Vagina (tissue), 2 donors: ENCODE measurements at regions not wholly inside any gene's neighbourhood (a gene's known extent, or its start where the extent isn't known, plus 50 kb on each side); places are given as distances from the start of the nearest gene placed in this dataset.
A peak's percentile ranks its signal among the peaks of the same experiment; 100 is the strongest.
"Not testable (repeated sequence)": the region's sequence is repeated elsewhere in the genome, so short reads cannot be mapped to it uniquely, and the experiment has no call there.

Experiments used
- DNase-seq, 2 donors: peaks; one replicate each; pipeline ENCODE4 v3.0.0-alpha.2; 2017; ENCODE audit errors: extremely low spot score in 2 of 2
- H3K27ac ChIP-seq: fragments of 200-600 bp; sonication (generic); one replicate; pipeline ENCODE4 v1.5.1; 2019
- H3K27me3 ChIP-seq: fragments of 200-600 bp; sonication (generic); one replicate; pipeline ENCODE4 v1.5.1; 2019
- H3K36me3 ChIP-seq, 2 donors: fragments of 200-600 bp; sonication (generic); one replicate each; pipeline ENCODE4 v1.5.1; 2017 to 2019
- H3K4me1 ChIP-seq: fragments of 200-600 bp; sonication (generic); one replicate; pipeline ENCODE4 v1.5.1; 2019
- H3K4me3 ChIP-seq, 2 donors: fragments of 200-600 bp; sonication (generic); 1 replicate in 1 of 2; 2 replicates in 1 of 2; pipeline ENCODE4 v1.5.1; 2016 to 2019
- H3K9me3 ChIP-seq: fragments of 200-600 bp; sonication (generic); one replicate; pipeline ENCODE4 v1.5.1; 2019
- POLR2A ChIP-seq, 2 donors: fragments of 450-650 bp; IDR thresholded peaks; one replicate each; pipeline ENCODE4 v1.6.1; 2017; ENCODE audit warnings: antibody characterized with exemption in 2 of 2, mild to moderate bottlenecking in 2 of 2, moderate library complexity in 2 of 2
- POLR2AphosphoS5 ChIP-seq, 2 donors: sonication (generic); formaldehyde crosslinking; IDR thresholded peaks; one replicate each; pipeline ENCODE4 v1.9.0; 2017; ENCODE audit warnings: antibody characterized with exemption in 2 of 2, mild to moderate bottlenecking in 2 of 2, low read depth in 1 of 2; ENCODE audit not compliant: insufficient read depth in 1 of 2
- intact Hi-C: fragments of 100-400 bp; cut with DNase I; formaldehyde crosslinking; loops from one replicate; pipeline ENCODE4 v1.15.1; 2023
- TF ChIP-seq, protein P1 (sequence below), 3 experiments: fragments of 450-650 bp in 2 of 3; fragments of 200-600 bp in 1 of 3; sonication (generic) in 1 of 3; IDR thresholded peaks; one replicate each; pipeline ENCODE4 v1.5.1; 2017 to 2019; ENCODE audit warnings: antibody characterized with exemption in 3 of 3, mild to moderate bottlenecking in 2 of 3, moderate library complexity in 2 of 3

DNA sequence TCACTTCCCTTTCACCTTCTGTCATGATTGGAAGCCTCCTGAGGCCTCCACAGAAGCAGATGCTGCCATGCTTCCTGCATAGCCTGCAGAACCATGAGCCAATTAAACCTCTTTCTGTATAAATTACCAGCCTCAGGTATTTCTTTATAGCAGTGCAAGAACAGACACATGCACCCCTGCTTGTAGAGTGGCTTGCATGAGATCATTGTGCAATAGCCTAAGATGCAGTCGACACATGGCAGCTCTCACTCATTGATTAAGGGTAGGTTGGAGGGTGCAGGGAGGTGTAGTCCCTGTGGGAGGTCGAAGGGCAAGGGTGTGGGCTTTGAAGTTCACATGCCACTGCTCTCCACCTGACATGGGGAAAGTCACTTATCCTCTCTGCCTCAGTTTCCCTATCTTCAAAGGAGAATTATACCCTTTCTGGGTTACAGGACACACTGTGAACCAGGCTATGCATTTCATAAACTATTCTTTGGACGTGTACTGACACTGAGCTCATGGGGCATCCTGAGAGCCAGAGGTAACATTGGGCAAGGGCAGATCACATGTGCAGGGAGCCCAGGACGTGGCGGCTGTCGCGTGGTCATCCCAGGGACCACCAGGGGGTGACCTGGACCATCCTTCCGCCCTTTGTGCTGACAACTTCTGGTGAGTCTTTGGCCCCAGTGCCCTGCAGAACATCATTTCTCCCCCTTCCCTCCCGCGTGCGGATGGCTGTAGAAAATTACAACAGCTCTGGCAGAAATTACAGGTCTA lies 69.2 kb upstream of the SHANK2 start:
- intact Hi-C loops: no loop called here
- no peak for TF ChIP-seq POLR2A (IDR thresholded peaks at IDR 0.05)
- no peak for TF ChIP-seq POLR2AphosphoS5 (IDR thresholded peaks at IDR 0.05; ENCODE audit: insufficient read depth in 1 of 2, low read depth in 1 of 2)
- TF ChIP-seq, protein P1, sequence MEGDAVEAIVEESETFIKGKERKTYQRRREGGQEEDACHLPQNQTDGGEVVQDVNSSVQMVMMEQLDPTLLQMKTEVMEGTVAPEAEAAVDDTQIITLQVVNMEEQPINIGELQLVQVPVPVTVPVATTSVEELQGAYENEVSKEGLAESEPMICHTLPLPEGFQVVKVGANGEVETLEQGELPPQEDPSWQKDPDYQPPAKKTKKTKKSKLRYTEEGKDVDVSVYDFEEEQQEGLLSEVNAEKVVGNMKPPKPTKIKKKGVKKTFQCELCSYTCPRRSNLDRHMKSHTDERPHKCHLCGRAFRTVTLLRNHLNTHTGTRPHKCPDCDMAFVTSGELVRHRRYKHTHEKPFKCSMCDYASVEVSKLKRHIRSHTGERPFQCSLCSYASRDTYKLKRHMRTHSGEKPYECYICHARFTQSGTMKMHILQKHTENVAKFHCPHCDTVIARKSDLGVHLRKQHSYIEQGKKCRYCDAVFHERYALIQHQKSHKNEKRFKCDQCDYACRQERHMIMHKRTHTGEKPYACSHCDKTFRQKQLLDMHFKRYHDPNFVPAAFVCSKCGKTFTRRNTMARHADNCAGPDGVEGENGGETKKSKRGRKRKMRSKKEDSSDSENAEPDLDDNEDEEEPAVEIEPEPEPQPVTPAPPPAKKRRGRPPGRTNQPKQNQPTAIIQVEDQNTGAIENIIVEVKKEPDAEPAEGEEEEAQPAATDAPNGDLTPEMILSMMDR (IDR thresholded peaks at IDR 0.05): no peak
- Histone ChIP-seq H3K4me3 (no peak overlapping the region), H3K27ac (no peak overlapping the region), H3K27me3 (no peaks in the 10 kb centered on the region), H3K36me3 (no peaks in the 10 kb centered on the region), H3K4me1 (no peaks in the 10 kb centered on the region), H3K9me3 (no peaks in the 10 kb centered on the region)
- DNase-seq: no peak

DNA sequence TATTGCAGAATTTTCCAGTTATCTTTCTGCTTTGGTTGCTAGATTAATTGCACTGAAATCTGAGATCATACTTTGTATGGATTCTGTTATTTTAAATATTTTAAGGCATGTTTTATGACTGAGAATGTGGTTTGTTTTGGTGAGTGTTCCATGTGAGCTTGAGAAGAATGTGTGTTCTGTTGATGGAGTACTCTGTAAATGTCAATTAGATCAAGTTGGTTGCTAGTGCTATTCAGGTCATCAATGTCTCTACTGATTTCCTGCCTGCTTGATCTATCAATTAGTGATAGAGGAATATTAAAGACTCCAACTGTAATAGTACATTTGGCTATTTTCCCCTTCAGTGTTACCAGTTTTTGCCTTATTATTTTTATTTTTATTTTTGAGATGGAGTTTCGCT lies 64.3 kb upstream of the SHANK2 start:
- Histone ChIP-seq H3K36me3 (no peaks in the 10 kb centered on the region), H3K4me3 (no peak overlapping the region), H3K9me3 (no peaks in the 10 kb centered on the region), H3K4me1 (no peaks in the 10 kb centered on the region), H3K27me3 (no peaks in the 10 kb centered on the region), H3K27ac (no peak overlapping the region)
- intact Hi-C loops: no loop called here
- no peak for DNase-seq
- TF ChIP-seq, protein P1 (IDR thresholded peaks at IDR 0.05): no peak
- TF ChIP-seq POLR2A (IDR thresholded peaks at IDR 0.05): no peak

DNA sequence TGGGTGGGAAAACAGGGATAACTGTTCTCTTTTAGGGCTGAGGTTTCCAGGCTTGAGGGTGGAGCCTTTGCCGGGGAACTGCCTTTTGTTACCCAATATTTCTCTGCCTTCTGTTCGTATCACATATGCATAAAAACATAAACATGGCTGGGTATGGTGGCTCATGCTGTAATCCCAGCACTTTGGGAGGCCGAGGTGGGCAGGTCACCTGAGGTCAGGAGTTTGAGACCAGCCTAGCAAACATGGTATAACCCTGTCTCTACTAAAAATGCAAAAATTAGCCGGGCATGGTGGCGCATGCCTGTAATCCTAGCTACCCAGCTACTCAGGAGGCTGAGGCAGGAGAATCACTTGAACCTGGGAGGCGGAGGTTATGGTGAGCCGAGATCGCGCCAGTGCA lies 60.2 kb upstream of the SHANK2 start:
- intact Hi-C loops, H3K4me1 ChIP-seq: not testable (repeated sequence)

DNA sequence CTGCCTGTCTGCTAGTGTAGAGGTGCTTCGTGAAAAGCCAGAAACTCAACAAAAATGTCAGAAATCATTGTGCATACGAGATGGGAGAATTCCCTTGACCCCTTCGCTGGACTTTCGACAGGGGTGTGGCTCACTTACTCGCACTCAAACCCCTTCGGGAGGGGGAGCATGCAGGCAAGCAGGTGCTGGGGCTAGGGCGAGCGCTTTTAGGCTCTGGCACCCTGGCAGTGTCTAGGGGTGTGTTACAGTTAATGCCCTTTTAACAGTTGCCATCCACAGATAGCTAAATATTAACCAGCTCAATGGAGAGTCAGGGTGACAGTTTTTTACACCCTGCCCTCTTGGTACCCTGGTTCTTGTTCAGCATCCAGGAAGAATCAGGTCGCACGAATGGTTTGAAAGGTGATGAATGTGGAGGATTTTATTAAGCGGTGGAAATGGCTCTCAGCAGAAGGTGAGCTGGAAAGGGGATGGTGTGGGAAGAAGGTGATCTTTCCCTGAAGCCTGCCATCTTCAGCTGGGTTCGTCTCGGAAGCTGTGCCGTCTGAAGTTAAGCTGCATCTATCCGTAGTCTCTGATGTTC lies 59.6 kb upstream of the SHANK2 start:
- H3K9me3 ChIP-seq: no peaks in the 10 kb centered on the region
- TF ChIP-seq POLR2AphosphoS5 (IDR thresholded peaks at IDR 0.05; ENCODE audit: insufficient read depth in 1 of 2, low read depth in 1 of 2): no peak
- TF ChIP-seq, protein P1 (IDR thresholded peaks at IDR 0.05): no peak
- no peak for TF ChIP-seq POLR2A (IDR thresholded peaks at IDR 0.05)
- no peak overlapping the region for H3K4me3 ChIP-seq
- intact Hi-C loops: no loop called here
- H3K4me1 ChIP-seq: no peaks in the 10 kb centered on the region
- DNase-seq: peak; percentile 49
- H3K36me3 ChIP-seq: no peaks in the 10 kb centered on the region
- H3K27ac ChIP-seq: no peak overlapping the region
- H3K27me3 ChIP-seq: no peaks in the 10 kb centered on the region

More for the DNA sequence above, 60.2 kb upstream of the SHANK2 start:
- not testable (repeated sequence) for H3K27ac ChIP-seq, H3K9me3 ChIP-seq, H3K4me3 ChIP-seq, H3K36me3 ChIP-seq, H3K27me3 ChIP-seq
- peak in 1 of 2 donors; percentile 13 for DNase-seq

DNA sequence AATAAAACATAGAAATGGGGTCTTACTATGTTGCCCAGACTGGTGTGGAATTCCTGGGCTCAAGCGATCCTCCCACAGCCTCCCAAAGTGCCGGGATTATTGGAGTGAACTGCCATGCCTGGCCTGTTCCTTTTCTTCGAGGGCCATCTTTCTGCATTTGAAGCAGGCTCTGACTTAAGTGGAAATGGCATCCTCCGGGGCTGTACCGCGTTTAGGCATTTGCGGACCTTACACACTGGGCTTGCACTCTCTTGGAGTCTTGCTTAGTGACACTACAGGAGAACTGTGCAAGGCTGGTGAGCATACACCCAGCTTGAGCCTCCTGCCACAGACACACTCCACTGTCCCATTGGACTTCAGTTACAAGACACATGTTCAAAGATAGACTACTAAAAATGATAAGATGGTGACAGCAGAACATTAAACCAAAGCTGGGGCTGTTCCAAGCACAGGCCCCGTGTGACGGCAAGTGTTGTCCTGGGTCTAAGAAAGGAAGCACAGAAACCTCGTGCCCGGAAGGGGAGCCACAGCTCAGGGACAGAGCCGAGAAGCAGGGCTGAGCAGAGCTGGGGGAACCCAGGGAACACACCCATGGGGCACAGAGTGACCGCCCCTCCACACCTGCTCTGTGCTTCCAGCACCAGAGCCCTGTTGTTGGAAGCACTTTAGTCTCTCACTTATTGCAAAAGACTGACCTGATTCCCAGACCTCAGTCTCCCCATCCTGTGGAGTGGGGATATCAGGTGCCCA lies 59.0 kb upstream of the SHANK2 start:
- Histone ChIP-seq H3K9me3 (no peaks in the 10 kb centered on the region), H3K4me3 (no peak overlapping the region), H3K4me1 (no peaks in the 10 kb centered on the region), H3K36me3 (no peaks in the 10 kb centered on the region), H3K27ac (no peak overlapping the region), H3K27me3 (no peaks in the 10 kb centered on the region)
- intact Hi-C loops: no loop called here
- no peak for TF ChIP-seq POLR2AphosphoS5 (IDR thresholded peaks at IDR 0.05; ENCODE audit: insufficient read depth in 1 of 2, low read depth in 1 of 2)
- no peak for TF ChIP-seq POLR2A (IDR thresholded peaks at IDR 0.05)
- TF ChIP-seq, protein P1 (IDR thresholded peaks at IDR 0.05): no peak
- peak; percentile 52 to 56 for DNase-seq
